HepG2 (cell line): ENCODE measurements at regions not wholly inside any gene's neighbourhood (a gene's known extent, or its start where the extent isn't known, plus 50 kb on each side); places are given as distances from the start of the nearest gene placed in this dataset.

Experiments used
- ATAC-seq: fragments of 200-7000 bp; cut with Tn5 transposase; 3 replicates; pipeline ENCODE4 v1.9.1; 2020; ENCODE audit warnings: mild to moderate bottlenecking, moderate library complexity
- BruUV-seq: library from RNA; stranded (reverse); fragments of 400-500 nt; replicated peaks from 2 replicates; lab custom pipeline; 2021; lab: Mats Ljungman, UMichigan
- CTCF ChIA-PET: fragments of 300-600 bp; formaldehyde crosslinking; extraction: SDS; loops from one replicate; lab custom pipeline; 2021; ENCODE audit warnings: low total read pairs, inconsistent platforms, low intra/inter-chr PET ratio; lab: Yijun Ruan, JAX
- POLR2A ChIA-PET: fragments of 350-600 bp; sonication (Branson Sonifier 250); formaldehyde crosslinking; loops from one replicate; lab custom pipeline; 2020; ENCODE audit warnings: antibody characterized with exemption, inconsistent platforms; lab: Yijun Ruan, JAX
- DNase-seq: peaks from one replicate; pipeline ENCODE4 v3.0.0-alpha.2; 2015; ENCODE audit warnings: low spot score
- FAIRE-seq: peaks from 3 replicates; lab custom pipeline; 2011; peaks lifted over from hg19 to GRCh38; lab: Jason Lieb, UNC
- H2AFZ ChIP-seq: one replicate; pipeline ENCODE4 v1.6.1; 2011; ENCODE audit warnings: low read length, inconsistent platforms
- H3K27ac ChIP-seq: fragments of 300-600 bp; 3 replicates; pipeline ENCODE4 v1.8.0; 2011; ENCODE audit warnings: mixed run types, mild to moderate bottlenecking, mixed read lengths, low read length, inconsistent platforms; ENCODE audit not compliant: insufficient read depth; ENCODE audit errors: extremely low read length
- H3K27me3 ChIP-seq, 2 experiments: fragments of 200-600 bp in 1 of 2; 2 replicates in 1 of 2; 3 replicates in 1 of 2; pipeline versions ENCODE4 v1.6.0 to v1.8.0; 2011; ENCODE audit warnings: low read length in 2 of 2, mild to moderate bottlenecking in 2 of 2, moderate library complexity in 2 of 2, inconsistent platforms in 1 of 2; ENCODE audit not compliant: insufficient read depth in 2 of 2, control insufficient read depth in 1 of 2
- H3K36me3 ChIP-seq, 2 experiments: fragments of 200-600 bp in 1 of 2; replicated peaks in 1 of 2; 2 replicates in 1 of 2; 3 replicates in 1 of 2; pipeline versions ENCODE4 v1.5.1 to v1.8.0; 2011; ENCODE audit warnings: low read length in 2 of 2, inconsistent platforms in 1 of 2; ENCODE audit not compliant: insufficient read depth in 2 of 2, control insufficient read depth in 1 of 2
- H3K4me1 ChIP-seq: 2 replicates; pipeline ENCODE4 v1.5.1; 2012; ENCODE audit warnings: low read length, inconsistent platforms; ENCODE audit not compliant: insufficient read depth
- H3K4me2 ChIP-seq: 2 replicates; pipeline ENCODE4 v1.6.0; 2011; ENCODE audit warnings: low read depth, low read length, inconsistent platforms
- H3K4me3 ChIP-seq, 3 experiments: fragments of 200-600 bp in 1 of 3; sonication (generic), shearing (Covaris generic) in 1 of 3; replicated peaks in 1 of 3; 2 replicates each; pipeline ENCODE4 v1.5.1; 2011 to 2016; ENCODE audit warnings: low read length in 3 of 3, inconsistent platforms in 2 of 3, low read depth in 2 of 3, mild to moderate bottlenecking in 2 of 3, control low read depth in 1 of 3, mixed read lengths in 1 of 3; ENCODE audit not compliant: insufficient read depth in 1 of 3
- H3K79me2 ChIP-seq: one replicate; pipeline ENCODE4 v1.6.1; 2011; ENCODE audit warnings: low read length, inconsistent platforms; ENCODE audit not compliant: insufficient read depth
- H3K9ac ChIP-seq: 2 replicates; pipeline ENCODE4 v1.6.0; 2011; ENCODE audit warnings: mild to moderate bottlenecking, low read depth, low read length, inconsistent platforms; ENCODE audit not compliant: insufficient read depth
- H3K9me3 ChIP-seq: 2 replicates; pipeline ENCODE4 v1.5.1; 2012; ENCODE audit warnings: mild to moderate bottlenecking, low read length
- H4K20me1 ChIP-seq: 2 replicates; pipeline ENCODE4 v1.6.0; 2011; ENCODE audit warnings: inconsistent platforms, mild to moderate bottlenecking, low read length, moderate library complexity; ENCODE audit not compliant: insufficient read depth
- ATM ChIP-seq: fragments of 450-650 bp; IDR thresholded peaks from 2 replicates; pipeline ENCODE4 v1.7.1; 2017; ENCODE audit warnings: mild to moderate bottlenecking, borderline replicate concordance
- ERF ChIP-seq: IDR thresholded peaks from 2 replicates; pipeline ENCODE4 v1.6.1; 2018; ENCODE audit warnings: missing biosample characterization, missing genetic modification reagents
- KMT2A ChIP-seq: sonication (generic); formaldehyde crosslinking; IDR thresholded peaks from 2 replicates; pipeline ENCODE4 v1.4.0; 2020; ENCODE audit warnings: missing genetic modification reagents
- RARA ChIP-seq: IDR thresholded peaks from 2 replicates; pipeline ENCODE4 v1.6.1; 2016; ENCODE audit warnings: missing genetic modification reagents, missing compliant biosample characterization
- ZNF33B ChIP-seq: sonication (generic); formaldehyde crosslinking; IDR thresholded peaks from 2 replicates; pipeline ENCODE4 v1.5.1; 2020; ENCODE audit warnings: mild to moderate bottlenecking, missing genetic modification reagents
- ZNF570 ChIP-seq: sonication (generic); formaldehyde crosslinking; IDR thresholded peaks from 2 replicates; pipeline ENCODE4 v1.4.0; 2020; ENCODE audit warnings: mild to moderate bottlenecking, missing genetic modification reagents, borderline replicate concordance
- ZNF605 ChIP-seq: sonication (generic); formaldehyde crosslinking; IDR thresholded peaks from 2 replicates; pipeline ENCODE4 v1.8.0; 2022; ENCODE audit warnings: mild to moderate bottlenecking, missing genetic modification reagents
- WGBS: methylation state at CpG from one replicate; pipeline ENCODE4 v1.1.6; 2017; ENCODE audit warnings: low lambda C conversion rate; 5-methylcytosine and 5-hydroxymethylcytosine counted together
- in situ Hi-C: cut with HindIII; loops from 2 replicates; pipeline ENCODE4 v1.10.0; 2017; ENCODE audit warnings: low pct_unique_long_range_greater_than_20kb; ENCODE audit not compliant: extremely low pct_ligation_motif_present
- intact Hi-C: fragments of 100-400 bp; cut with micrococcal nuclease; formaldehyde crosslinking; loops from one replicate; pipeline ENCODE4 v1.10.0; 2022; ENCODE audit not compliant: unreplicated experiment
- TF ChIP-seq, protein P1 (sequence below): sonication (generic); formaldehyde crosslinking; IDR thresholded peaks from 2 replicates; pipeline ENCODE4 v1.4.0; 2020; ENCODE audit warnings: missing genetic modification reagents, mild to moderate bottlenecking, borderline replicate concordance
- TF ChIP-seq, protein P2 (sequence below): sonication (generic); formaldehyde crosslinking; IDR thresholded peaks from 2 replicates; pipeline ENCODE4 v1.4.0; 2020; ENCODE audit warnings: mild to moderate bottlenecking, missing genetic modification reagents
- TF ChIP-seq, protein P3 (sequence below): sonication (generic); formaldehyde crosslinking; IDR thresholded peaks from 2 replicates; pipeline ENCODE4 v1.5.0; 2020; ENCODE audit warnings: missing genetic modification reagents, mild to moderate bottlenecking, borderline replicate concordance
- TF ChIP-seq, protein P4 (sequence below), 2 experiments: fragments of 450-650 bp in 1 of 2; sonication (generic) in 1 of 2; formaldehyde crosslinking in 1 of 2; IDR thresholded peaks; 2 replicates each; pipeline versions ENCODE4 v1.6.1 to v1.8.0; 2016 to 2022; ENCODE audit warnings: antibody characterized with exemption in 1 of 2, mild to moderate bottlenecking in 1 of 2, missing genetic modification reagents in 1 of 2

DNA sequence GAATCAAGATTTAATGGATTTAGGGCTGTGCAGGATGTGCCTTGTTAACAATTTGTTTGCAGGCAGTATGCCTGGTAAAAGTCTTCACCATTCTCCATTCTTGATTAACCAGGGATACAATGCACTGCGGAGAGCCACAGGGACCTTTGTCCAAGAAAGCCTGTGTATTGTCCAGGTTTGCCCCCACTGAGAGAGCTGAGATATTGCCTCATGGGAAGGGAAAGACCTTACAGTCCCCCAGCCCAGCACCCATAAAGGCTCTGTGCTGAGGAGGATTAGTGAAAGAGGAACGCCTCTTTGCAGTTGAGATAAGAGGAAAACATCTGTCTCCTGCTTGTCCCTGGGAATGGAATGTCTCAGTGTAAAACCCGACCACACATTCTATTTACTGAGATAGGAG is 2169.6 kb downstream of the TP53TG3F start:
- ATAC-seq: no peak
- Histone ChIP-seq H4K20me1 (no peaks in the 10 kb centered on the region), H3K27ac (no peak overlapping the region), H3K4me2 (no peak overlapping the region), H3K4me1 (no peaks in the 10 kb centered on the region), H2AFZ (no peak overlapping the region), H3K79me2 (no peaks in the 10 kb centered on the region), H3K4me3 (no peak overlapping the region), H3K27me3 (no peaks in the 10 kb centered on the region), H3K9me3 (peaks cover 99% of the 10 kb centered on the region), H3K36me3 (no peaks in the 10 kb centered on the region), H3K9ac (no peak overlapping the region)
- ChIA-PET CTCF (no interaction called here), POLR2A (no interaction called here)
- intact Hi-C loops (no loop called here), in situ Hi-C loops (no loop called here)
- FAIRE-seq: no peak
- BruUV-seq: no TSS peak
- WGBS: 0% methylated on average over 3 of the region's 3 CpGs
- no peak for DNase-seq
- TF ChIP-seq ERF (CRISPR knock-in tag) (no peak), RARA (no peak), ZNF33B (CRISPR knock-in tag) (no peak), ZNF570 (CRISPR knock-in tag) (no peak), ZNF605 (CRISPR knock-in tag) (no peak), ATM (no peak), KMT2A (no peak)
- TF ChIP-seq, protein P1, sequence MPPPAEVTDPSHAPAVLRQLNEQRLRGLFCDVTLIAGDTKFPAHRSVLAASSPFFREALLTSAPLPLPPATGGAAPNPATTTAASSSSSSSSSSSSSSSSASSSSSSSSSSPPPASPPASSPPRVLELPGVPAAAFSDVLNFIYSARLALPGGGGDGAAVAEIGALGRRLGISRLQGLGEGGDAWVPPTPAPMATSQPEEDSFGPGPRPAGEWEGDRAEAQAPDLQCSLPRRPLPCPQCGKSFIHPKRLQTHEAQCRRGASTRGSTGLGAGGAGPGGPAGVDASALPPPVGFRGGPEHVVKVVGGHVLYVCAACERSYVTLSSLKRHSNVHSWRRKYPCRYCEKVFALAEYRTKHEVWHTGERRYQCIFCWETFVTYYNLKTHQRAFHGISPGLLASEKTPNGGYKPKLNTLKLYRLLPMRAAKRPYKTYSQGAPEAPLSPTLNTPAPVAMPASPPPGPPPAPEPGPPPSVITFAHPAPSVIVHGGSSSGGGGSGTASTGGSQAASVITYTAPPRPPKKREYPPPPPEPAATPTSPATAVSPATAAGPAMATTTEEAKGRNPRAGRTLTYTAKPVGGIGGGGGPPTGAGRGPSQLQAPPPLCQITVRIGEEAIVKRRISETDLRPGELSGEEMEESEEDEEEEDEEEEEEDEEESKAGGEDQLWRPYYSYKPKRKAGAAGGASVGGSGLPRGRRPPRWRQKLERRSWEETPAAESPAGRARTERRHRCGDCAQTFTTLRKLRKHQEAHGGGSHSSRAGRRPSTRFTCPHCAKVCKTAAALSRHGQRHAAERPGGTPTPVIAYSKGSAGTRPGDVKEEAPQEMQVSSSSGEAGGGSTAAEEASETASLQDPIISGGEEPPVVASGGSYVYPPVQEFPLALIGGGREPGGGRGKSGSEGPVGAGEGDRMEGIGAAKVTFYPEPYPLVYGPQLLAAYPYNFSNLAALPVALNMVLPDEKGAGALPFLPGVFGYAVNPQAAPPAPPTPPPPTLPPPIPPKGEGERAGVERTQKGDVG: no peak
- TF ChIP-seq, protein P2, sequence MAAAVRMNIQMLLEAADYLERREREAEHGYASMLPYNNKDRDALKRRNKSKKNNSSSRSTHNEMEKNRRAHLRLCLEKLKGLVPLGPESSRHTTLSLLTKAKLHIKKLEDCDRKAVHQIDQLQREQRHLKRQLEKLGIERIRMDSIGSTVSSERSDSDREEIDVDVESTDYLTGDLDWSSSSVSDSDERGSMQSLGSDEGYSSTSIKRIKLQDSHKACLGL: no peak
- TF ChIP-seq, protein P3, sequence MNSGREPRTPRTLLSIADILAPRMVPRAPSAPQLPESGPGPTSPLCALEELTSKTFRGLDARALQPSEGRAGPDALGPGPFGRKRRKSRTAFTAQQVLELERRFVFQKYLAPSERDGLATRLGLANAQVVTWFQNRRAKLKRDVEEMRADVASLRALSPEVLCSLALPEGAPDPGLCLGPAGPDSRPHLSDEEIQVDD (CRISPR knock-in tag): no peak
- TF ChIP-seq, protein P4, sequence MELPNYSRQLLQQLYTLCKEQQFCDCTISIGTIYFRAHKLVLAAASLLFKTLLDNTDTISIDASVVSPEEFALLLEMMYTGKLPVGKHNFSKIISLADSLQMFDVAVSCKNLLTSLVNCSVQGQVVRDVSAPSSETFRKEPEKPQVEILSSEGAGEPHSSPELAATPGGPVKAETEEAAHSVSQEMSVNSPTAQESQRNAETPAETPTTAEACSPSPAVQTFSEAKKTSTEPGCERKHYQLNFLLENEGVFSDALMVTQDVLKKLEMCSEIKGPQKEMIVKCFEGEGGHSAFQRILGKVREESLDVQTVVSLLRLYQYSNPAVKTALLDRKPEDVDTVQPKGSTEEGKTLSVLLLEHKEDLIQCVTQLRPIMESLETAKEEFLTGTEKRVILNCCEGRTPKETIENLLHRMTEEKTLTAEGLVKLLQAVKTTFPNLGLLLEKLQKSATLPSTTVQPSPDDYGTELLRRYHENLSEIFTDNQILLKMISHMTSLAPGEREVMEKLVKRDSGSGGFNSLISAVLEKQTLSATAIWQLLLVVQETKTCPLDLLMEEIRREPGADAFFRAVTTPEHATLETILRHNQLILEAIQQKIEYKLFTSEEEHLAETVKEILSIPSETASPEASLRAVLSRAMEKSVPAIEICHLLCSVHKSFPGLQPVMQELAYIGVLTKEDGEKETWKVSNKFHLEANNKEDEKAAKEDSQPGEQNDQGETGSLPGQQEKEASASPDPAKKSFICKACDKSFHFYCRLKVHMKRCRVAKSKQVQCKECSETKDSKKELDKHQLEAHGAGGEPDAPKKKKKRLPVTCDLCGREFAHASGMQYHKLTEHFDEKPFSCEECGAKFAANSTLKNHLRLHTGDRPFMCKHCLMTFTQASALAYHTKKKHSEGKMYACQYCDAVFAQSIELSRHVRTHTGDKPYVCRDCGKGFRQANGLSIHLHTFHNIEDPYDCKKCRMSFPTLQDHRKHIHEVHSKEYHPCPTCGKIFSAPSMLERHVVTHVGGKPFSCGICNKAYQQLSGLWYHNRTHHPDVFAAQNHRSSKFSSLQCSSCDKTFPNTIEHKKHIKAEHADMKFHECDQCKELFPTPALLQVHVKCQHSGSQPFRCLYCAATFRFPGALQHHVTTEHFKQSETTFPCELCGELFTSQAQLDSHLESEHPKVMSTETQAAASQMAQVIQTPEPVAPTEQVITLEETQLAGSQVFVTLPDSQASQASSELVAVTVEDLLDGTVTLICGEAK (IDR thresholded peaks at IDR 0.05): no peak
- TF ChIP-seq, protein P4 (CRISPR knock-in tag; IDR thresholded peaks at IDR 0.05): no peak
